ENCODE measurements at regions not wholly inside any gene's neighbourhood (a gene's known extent, or its start where the extent isn't known, plus 50 kb on each side); places are given as distances from the start of the nearest gene placed in this dataset.
"Not testable (repeated sequence)": the region's sequence is repeated elsewhere in the genome, so short reads cannot be mapped to it uniquely, and the experiment has no call there.

- DNase-seq (ENCODE audit: low read depth in 3 of 3) = no peak
Observed at GRCh38 chr1:20432341-20432740, 53.7 kb downstream of the CAMK2N1 start.

GRCh38 chr1:20431176-20431460 is 54.9 kb downstream of the CAMK2N1 start:
- DNase-seq (ENCODE audit: low read depth in 3 of 3) = no peak

- DNase-seq (ENCODE audit: low read depth in 3 of 3) = peak in 2 of 3 experiments; percentile 13 to 41
Observed at GRCh38 chr1:20430355-20431175, 55.4 kb downstream of the CAMK2N1 start.

- DNase-seq (ENCODE audit: low read depth in 3 of 3) = no peak
Observed at GRCh38 chr1:20429296-20429695, 56.7 kb downstream of the CAMK2N1 start.

- no peak for DNase-seq (ENCODE audit: low read depth in 3 of 3)
Observed at GRCh38 chr1:20428841-20429240, 57.2 kb downstream of the CAMK2N1 start.

- DNase-seq (ENCODE audit: low read depth in 3 of 3) = peak in 1 of 3 experiments; percentile 4
Observed at GRCh38 chr1:20426923-20427322, 59.1 kb downstream of the CAMK2N1 start.

GRCh38 chr1:20426371-20426770 is 59.6 kb downstream of the CAMK2N1 start:
- DNase-seq (ENCODE audit: low read depth in 3 of 3) = no peak

GRCh38 chr1:20425622-20426021 is 60.4 kb downstream of the CAMK2N1 start:
- no peak for DNase-seq (ENCODE audit: low read depth in 3 of 3)

- DNase-seq (ENCODE audit: low read depth in 3 of 3) = no peak
Observed at GRCh38 chr1:20423169-20423795, 62.7 kb downstream of the CAMK2N1 start.

GRCh38 chr1:20421441-20421840 is 64.6 kb downstream of the CAMK2N1 start:
- no peak for DNase-seq (ENCODE audit: low read depth in 3 of 3)

GRCh38 chr1:20417581-20417980 is 68.4 kb downstream of the CAMK2N1 start:
- DNase-seq (ENCODE audit: low read depth in 3 of 3) = no peak

- no peak for DNase-seq (ENCODE audit: low read depth in 3 of 3)
Observed at GRCh38 chr1:20416706-20417105, 69.3 kb downstream of the CAMK2N1 start.

- DNase-seq (ENCODE audit: low read depth in 3 of 3) = no peak
Observed at GRCh38 chr1:20413776-20414140, 72.3 kb downstream of the CAMK2N1 start.

- no peak for DNase-seq (ENCODE audit: low read depth in 3 of 3)
Observed at GRCh38 chr1:20413136-20413775, 72.8 kb downstream of the CAMK2N1 start.

GRCh38 chr1:20411196-20411980 is 74.6 kb downstream of the CAMK2N1 start:
- DNase-seq (ENCODE audit: low read depth in 3 of 3) = peak in 1 of 3 experiments; percentile 33

- DNase-seq (ENCODE audit: low read depth in 3 of 3) = no peak
Observed at GRCh38 chr1:20410503-20410902, 75.5 kb downstream of the CAMK2N1 start.

GRCh38 chr1:20409971-20410370 is 76.0 kb downstream of the CAMK2N1 start:
- no peak for DNase-seq (ENCODE audit: low read depth in 3 of 3)

GRCh38 chr1:20409012-20409411 is 77.0 kb downstream of the CAMK2N1 start:
- DNase-seq (ENCODE audit: low read depth in 3 of 3) = no peak

- not testable (repeated sequence) for DNase-seq (ENCODE audit: low read depth in 3 of 3)
Observed at GRCh38 chr1:20408133-20408650, 77.8 kb downstream of the CAMK2N1 start.

GRCh38 chr1:20405893-20406604 is 80.0 kb downstream of the CAMK2N1 start:
- no peak for DNase-seq (ENCODE audit: low read depth in 3 of 3)

GRCh38 chr1:20405051-20405754 is 80.8 kb downstream of the CAMK2N1 start:
- DNase-seq (ENCODE audit: low read depth in 3 of 3) = no peak
